GM18861 (cell line): ENCODE measurements at regions not wholly inside any gene's neighbourhood (a gene's known extent, or its start where the extent isn't known, plus 50 kb on each side); places are given as distances from the start of the nearest gene placed in this dataset.
"Not testable (repeated sequence)": the region's sequence is repeated elsewhere in the genome, so short reads cannot be mapped to it uniquely, and the experiment has no call there.

Experiments
- ATAC-seq: cut with Tn5 transposase; IDR thresholded peaks from one replicate; pipeline ENCODE4 v1.9.1; 2021; ENCODE audit not compliant: unreplicated experiment

- ATAC-seq = no peak
Measured at GRCh38 chr19:28544451-28545261, 668.3 kb downstream of the UQCRFS1 start.

GRCh38 chr19:28543244-28543776 lies 669.6 kb downstream of the UQCRFS1 start:
- peak; percentile 29 for ATAC-seq

GRCh38 chr19:28542394-28543243 lies 670.3 kb downstream of the UQCRFS1 start:
- peak; percentile 87 for ATAC-seq

GRCh38 chr19:28541602-28542393 lies 671.2 kb downstream of the UQCRFS1 start:
- ATAC-seq = no peak

GRCh38 chr19:28541029-28541428 lies 671.9 kb downstream of the UQCRFS1 start:
- ATAC-seq = no peak

- ATAC-seq = not testable (repeated sequence)
Measured at GRCh38 chr19:28540385-28540784, 672.6 kb downstream of the UQCRFS1 start.

- ATAC-seq = no peak
Measured at GRCh38 chr19:28539759-28540158, 673.2 kb downstream of the UQCRFS1 start.

GRCh38 chr19:28538579-28538978 lies 674.4 kb downstream of the UQCRFS1 start:
- ATAC-seq = not testable (repeated sequence)

GRCh38 chr19:28537896-28538295 lies 675.1 kb downstream of the UQCRFS1 start:
- ATAC-seq = no peak

GRCh38 chr19:28537079-28537478 lies 675.9 kb downstream of the UQCRFS1 start:
- no peak for ATAC-seq

- no peak for ATAC-seq
Measured at GRCh38 chr19:28535352-28535775, 677.6 kb downstream of the UQCRFS1 start.

- no peak for ATAC-seq
Measured at GRCh38 chr19:28534766-28535351, 678.1 kb downstream of the UQCRFS1 start.

GRCh38 chr19:28532765-28533341 lies 680.1 kb downstream of the UQCRFS1 start:
- no peak for ATAC-seq

GRCh38 chr19:28531979-28532378 lies 681.0 kb downstream of the UQCRFS1 start:
- no peak for ATAC-seq

GRCh38 chr19:28530406-28531035 lies 682.4 kb downstream of the UQCRFS1 start:
- ATAC-seq = no peak

GRCh38 chr19:28526038-28526437 lies 686.9 kb downstream of the UQCRFS1 start:
- ATAC-seq = no peak

- no peak for ATAC-seq
Measured at GRCh38 chr19:28523619-28524018, 689.3 kb downstream of the UQCRFS1 start.

GRCh38 chr19:28522545-28522922 lies 690.4 kb downstream of the UQCRFS1 start:
- no peak for ATAC-seq

GRCh38 chr19:28521614-28522544 lies 691.1 kb downstream of the UQCRFS1 start:
- no peak for ATAC-seq
